ENCODE measurements at regions not wholly inside any gene's neighbourhood (a gene's known extent, or its start where the extent isn't known, plus 50 kb on each side); places are given as distances from the start of the nearest gene placed in this dataset.

- no peak for TF ChIP-seq CTCF (tag by site-specific recombination; IDR thresholded peaks at IDR 0.05)
- TF ChIP-seq ZNF394 (tag by site-specific recombination; IDR thresholded peaks at IDR 0.05; ENCODE audit: borderline replicate concordance), result no peak
- no peak for TF ChIP-seq ZFP41 (tag by site-specific recombination; IDR thresholded peaks at IDR 0.05; ENCODE audit: borderline replicate concordance)
- no peak for TF ChIP-seq ZNF404 (tag by site-specific recombination; IDR thresholded peaks at IDR 0.05)
- TF ChIP-seq SCRT1 (tag by site-specific recombination; IDR thresholded peaks at IDR 0.05; ENCODE audit: borderline replicate concordance), result no peak
- no peak for TF ChIP-seq ZNF660 (tag by site-specific recombination; IDR thresholded peaks at IDR 0.05)
- TF ChIP-seq ZNF266 (tag by site-specific recombination; IDR thresholded peaks at IDR 0.05; ENCODE audit: low read depth), result no peak
- no peak for TF ChIP-seq ZBTB7A (tag by site-specific recombination; IDR thresholded peaks at IDR 0.05; ENCODE audit: low read depth)
- no peak for TF ChIP-seq ZNF23 (tag by site-specific recombination; IDR thresholded peaks at IDR 0.05; ENCODE audit: borderline replicate concordance)
Observed at GRCh38 chr5:9817819-9818218, 187.7 kb upstream of the TAS2R1 start.

Measured in HEK293 (cell line).